AG09309 (cell line): ENCODE measurements at regions not wholly inside any gene's neighbourhood (a gene's known extent, or its start where the extent isn't known, plus 50 kb on each side); places are given as distances from the start of the nearest gene placed in this dataset.
"Not testable (repeated sequence)": the region's sequence is repeated elsewhere in the genome, so short reads cannot be mapped to it uniquely, and the experiment has no call there.

Experiments
- DNase-seq: peaks from one replicate; pipeline ENCODE4 v3.0.0-alpha.2; 2010; ENCODE audit warnings: low read depth
- H3K4me3 ChIP-seq: 2 replicates; pipeline ENCODE4 v1.5.1; 2011; ENCODE audit warnings: mild to moderate bottlenecking, low read depth, low read length, moderate library complexity; ENCODE audit not compliant: control insufficient read depth
- CTCF ChIP-seq: IDR thresholded peaks from 2 replicates; pipeline ENCODE4 v1.5.1; 2011; ENCODE audit warnings: mild to moderate bottlenecking, low read depth, low read length, inconsistent platforms; ENCODE audit not compliant: insufficient read depth, control insufficient read depth; ENCODE audit errors: missing control alignments

GRCh38 chr20:53804920-53805894 is 211.6 kb upstream of the ZNF217 start:
- DNase-seq, result no peak
- no peak overlapping the region for H3K4me3 ChIP-seq
- no peak for TF ChIP-seq CTCF

GRCh38 chr20:53804308-53804707 is 210.7 kb upstream of the ZNF217 start:
- H3K4me3 ChIP-seq, DNase-seq: not testable (repeated sequence)

DNA sequence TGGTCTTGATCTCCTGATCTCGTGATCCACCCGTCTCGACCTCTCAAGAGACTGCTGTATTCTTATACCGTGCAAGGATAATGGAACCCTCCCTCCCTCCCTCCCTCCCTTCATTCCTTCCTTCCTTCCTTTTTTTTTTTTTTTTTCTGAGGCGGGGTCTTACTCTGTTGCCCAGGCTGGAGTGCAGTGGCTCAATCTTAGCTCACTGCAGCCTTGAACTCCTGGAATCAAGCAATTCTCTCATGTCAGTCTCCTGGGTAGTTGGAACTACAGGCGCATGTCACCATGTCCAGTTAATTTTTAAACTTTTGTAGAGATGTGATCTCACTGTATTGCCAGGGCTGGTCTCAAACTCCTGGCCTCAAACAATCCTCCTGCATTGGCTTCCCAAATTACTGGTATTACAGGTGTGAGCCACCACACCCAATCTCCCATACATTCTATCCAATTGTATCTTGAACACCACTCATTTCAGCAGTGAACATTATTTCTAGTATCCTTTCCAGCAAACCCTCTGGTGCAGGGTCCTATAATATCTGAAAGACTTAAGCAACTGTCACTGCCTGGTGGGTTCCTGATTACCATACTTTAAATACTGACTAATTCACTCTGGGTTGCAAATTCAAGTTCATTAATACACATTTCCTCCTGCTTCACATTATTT is 210.0 kb upstream of the ZNF217 start:
- TF ChIP-seq CTCF, result no peak
- no peak overlapping the region for H3K4me3 ChIP-seq
- no peak for DNase-seq

DNA sequence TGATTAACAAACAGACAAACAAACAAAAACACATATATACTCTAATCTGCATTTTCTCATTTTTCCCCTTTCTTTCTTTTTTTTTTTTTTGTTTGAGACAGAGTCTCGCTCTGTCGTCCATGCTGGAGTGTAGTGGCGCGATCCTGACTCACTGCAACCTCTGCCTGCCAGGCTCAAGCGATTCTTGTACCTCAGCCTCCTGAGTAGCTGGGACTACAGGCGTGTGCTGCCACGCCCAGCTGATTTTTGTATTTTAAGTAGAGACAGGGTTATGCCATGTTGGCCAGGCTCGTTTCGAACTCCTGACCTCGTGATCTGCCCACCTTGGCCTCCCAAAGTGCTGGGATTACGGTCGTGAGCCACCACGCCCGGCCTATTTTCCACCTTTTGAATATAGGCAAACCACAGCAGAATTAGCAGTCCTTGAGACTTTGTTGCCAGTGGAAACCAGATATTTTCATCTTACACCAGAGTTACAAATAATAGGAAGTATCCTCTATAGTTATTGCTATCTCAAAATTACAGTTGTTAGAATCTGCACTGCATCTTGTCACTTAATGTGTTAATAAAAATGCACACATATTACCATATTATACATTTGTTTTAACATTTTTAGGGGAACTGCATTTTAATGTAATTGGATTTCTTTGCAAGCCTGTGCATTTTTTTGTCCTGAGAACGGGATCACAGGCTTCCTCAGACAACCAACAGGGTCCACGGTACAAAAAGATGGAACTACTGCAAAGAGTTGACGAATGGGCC is 208.2 kb upstream of the ZNF217 start:
- no peak for TF ChIP-seq CTCF
- no peak for DNase-seq
- H3K4me3 ChIP-seq, result no peak overlapping the region

DNA sequence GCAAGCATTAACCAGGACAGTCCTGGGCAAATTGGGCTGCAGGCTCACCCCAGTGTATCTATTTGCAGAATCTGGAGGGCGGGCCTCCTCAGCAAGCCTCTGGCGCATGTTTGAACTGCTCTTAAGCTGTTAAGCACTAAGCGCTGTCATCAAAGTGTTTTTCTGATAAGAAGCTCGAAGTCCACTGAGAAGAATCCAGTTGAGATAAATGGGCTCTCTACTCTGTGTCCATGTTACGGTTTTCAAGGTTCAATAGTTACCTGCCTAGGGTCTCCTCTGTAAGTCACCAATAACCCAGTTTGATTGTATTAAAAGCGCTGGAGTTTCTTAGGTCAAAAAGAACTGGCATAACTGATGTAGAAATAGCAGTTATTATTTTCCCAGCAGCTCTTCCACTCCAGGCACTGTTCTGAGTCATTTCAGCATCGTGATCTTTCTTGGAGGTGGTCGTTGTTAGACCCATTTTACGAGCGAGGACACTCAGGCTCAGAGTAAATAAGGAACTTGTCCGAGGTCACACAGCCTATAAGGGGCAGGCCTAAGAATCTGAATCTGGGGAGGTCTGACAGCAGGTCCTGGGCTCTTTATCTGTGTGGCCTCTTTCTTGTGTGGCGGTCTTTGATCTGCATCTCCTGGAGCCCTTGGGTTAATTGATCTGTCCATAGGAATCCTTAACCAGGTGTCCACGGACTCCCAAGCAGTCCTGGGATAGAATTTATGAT is 207.4 kb upstream of the ZNF217 start:
- no peak overlapping the region for H3K4me3 ChIP-seq
- no peak for DNase-seq
- no peak for TF ChIP-seq CTCF

DNA sequence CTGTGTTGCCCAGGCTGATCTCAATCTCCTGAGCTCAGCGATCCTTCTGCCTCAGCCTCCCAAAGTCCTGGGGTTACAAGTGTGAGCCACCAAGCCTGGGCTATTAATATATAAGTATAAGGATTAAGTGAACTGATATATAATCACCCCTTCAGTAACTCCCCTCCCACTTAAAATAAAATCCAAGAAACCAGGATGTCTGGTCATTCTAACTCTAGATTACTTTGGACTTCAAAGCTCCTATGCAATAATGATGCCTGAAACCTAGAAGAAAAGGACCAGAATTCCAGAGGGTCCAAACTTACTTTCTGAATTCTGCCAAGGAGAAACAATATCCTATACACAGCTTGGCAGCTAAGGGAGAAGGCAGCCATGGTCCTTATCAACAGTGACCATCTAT is 206.8 kb upstream of the ZNF217 start:
- no peak for TF ChIP-seq CTCF
- DNase-seq, result no peak
- no peak overlapping the region for H3K4me3 ChIP-seq
